HuH-7 (cell line): ENCODE measurements at regions not wholly inside any gene's neighbourhood (a gene's known extent, or its start where the extent isn't known, plus 50 kb on each side); places are given as distances from the start of the nearest gene placed in this dataset.
"Not testable (repeated sequence)": the region's sequence is repeated elsewhere in the genome, so short reads cannot be mapped to it uniquely, and the experiment has no call there.

Source experiments
- DNase-seq: peaks from one replicate; pipeline ENCODE4 v3.0.0; 2011; ENCODE audit warnings: low spot score

DNA sequence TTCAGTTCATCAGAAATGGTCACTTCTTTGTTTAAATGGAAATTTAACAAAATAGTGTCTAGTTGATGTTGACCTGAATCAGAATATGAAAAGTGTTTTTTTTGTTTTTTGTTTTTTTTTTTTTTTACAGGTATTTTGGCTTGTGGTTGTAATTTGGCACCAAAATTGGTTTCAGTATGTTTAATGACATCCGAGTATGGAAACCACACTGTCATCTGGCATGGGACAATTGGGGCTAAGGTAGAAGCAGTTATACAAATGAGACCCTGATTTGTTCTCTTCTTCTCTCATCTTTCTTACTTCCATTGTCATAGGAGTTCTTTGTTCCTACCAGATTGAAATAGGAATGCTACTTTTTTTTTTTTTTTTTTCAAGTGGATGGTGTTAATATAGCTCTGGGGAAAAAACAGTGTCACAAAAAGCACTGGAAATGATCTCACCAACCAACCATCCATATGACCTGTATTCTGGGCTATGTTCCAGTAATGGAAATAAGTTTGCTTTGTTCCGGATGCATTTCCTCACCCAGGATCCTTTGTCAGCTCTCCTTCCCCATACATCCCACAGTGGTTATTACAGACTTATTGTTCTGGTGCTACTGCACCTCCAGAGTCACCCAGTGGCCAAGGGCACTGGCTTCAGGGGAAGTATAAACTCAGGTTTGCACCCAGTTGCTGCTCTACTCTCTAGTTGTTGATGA is 95.8 kb downstream of the ATXN3L start:
- no peak for DNase-seq

DNA sequence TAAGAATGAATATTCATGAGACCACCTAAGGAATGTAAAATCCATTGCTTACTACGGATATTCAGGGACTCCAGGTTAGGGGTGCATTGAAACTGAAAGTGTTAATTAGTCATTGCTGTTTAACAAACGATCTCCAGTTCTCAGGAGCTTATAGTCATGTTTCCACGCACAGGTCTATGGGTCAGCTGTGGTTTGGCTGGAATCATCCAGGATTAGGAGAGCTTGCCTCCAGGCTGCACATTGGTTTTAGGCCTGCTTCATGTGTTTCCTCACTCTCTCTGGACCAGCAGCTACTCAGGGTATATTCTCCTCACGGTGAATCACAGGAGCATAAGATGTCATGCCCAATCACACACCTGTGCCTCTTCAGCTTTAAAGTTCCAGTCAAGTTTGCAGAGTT is 98.9 kb downstream of the ATXN3L start:
- no peak for DNase-seq

DNA sequence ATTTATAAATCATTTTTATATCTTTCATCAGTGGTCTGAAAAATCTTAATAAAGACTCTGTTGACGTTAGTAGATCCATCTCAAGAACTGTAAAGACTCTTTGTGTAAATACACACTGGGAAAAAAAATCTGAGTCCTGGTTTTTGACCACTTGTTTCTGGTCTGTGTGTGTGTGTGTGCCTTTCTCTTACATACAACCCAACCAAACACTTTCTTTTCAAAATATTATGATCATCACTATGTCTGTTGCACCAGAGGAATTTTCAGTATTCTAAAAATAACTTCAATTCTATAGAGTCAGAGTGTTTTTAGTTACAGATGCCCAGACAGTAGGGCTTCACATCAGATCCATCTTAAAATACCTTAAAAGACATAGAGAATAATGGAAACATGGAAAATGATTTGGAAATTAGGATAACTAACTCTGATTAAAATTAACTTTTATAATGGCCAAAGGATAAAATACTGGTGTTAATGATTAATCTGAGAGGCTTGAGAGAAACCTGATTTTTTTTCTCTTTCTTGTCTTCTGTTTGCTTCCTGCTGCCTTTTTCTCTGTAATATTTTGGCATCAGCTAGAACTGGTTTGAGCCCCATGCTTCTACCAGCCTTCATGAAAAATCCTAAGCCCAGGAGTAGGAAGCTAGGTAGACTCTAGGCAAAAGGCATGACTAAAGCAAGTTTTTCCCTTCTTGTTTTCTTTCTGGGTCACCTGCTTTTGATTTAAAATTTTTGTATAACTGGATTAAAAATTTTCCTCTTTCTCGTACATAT is 99.7 kb downstream of the ATXN3L start:
- DNase-seq: no peak

DNA sequence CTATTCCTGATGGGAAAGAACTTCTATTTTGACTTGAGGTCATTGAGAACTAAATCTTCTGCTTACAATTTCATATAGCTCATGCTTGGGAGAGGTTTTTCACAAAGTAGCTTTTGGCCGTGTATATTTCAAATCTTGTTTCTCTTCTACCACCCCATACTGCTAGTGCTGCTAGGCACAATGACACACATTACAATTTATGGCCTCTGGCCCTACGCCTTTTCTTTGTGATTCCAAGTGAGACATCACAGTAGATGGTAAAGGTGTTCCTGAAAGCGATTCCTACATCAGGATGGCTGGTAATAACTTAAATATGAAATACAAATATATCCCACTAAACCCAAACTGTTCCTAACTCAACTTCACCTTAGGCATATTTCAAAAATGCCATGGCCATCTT is 101.1 kb downstream of the ATXN3L start:
- DNase-seq: no peak

DNA sequence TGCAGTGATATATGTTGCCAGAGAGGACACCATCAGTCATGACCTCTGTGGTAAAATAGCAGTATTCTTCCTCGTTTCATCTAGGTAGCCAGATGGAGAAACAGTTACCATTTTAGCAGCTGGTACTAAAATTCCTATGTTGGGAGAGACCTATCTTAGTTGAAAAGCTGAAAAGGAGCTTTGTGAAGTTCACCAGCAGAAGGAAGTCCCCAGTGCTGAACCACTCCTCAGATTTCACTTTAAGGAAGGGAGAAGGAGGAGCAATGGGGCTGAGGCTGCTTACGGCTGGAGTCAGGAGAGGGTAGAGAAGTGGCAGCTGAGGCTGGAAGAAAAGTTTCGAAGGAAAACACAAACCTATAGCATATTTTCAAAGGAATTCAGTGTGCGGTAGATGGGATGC is 103.7 kb downstream of the ATXN3L start:
- DNase-seq: no peak

DNA sequence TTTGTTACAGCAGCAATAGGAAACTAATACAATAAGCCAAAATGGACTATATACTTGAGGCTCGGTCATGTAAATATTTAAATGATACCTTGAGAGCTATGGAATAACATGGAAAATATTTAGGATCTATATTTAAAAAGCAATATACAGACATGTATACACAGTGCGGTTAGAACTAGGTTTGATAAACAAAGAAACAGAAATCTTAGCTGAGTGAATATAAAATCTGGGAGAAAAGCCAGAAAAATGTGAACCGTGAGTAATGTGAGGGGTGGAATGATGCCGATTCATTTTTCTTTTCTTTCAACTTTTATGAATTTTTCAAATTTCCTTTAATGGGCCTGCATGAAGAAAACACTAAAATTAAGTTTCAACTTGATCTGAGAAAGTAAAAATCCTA is 104.1 kb downstream of the ATXN3L start:
- no peak for DNase-seq

DNA sequence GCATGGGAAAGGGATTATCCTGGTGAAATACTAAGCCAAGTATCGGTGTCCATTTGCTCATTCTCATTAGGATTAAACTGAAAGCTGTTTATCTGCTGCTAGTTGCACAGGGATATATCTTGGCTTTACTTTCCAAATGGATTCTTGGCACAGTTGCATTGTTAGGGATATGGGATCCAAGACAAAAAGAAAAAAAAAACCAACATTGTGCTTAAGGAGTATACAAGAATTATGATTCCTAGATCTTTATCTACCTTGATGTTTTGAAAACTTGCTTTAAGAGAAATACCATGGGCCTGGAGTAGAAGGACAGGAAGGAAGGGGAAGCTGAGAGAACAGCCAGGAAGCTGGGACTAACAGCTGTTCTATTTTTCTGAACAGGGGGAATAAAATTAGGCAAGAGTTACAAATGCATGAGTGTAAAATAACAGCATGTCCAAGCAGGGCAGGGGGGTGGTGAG is 107.6 kb downstream of the ATXN3L start:
- no peak for DNase-seq

DNA sequence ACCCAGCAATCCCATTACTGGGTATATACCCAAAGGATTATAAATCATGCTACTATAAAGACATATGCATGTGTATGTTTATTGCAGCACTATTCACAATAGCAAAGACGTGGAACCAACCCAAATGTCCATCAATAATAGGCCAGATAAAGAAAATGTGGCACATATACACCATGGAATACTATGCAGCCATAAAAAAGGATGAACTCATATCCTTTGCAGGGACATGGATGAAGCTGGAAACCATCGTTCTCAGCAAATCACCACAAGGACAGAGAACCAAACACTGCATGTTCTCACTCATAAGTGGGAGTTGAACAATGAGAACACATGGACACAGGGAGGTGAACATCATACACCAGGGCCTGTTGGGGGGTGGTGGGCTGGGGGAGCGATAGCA is 109.7 kb downstream of the ATXN3L start:
- DNase-seq: not testable (repeated sequence)

DNA sequence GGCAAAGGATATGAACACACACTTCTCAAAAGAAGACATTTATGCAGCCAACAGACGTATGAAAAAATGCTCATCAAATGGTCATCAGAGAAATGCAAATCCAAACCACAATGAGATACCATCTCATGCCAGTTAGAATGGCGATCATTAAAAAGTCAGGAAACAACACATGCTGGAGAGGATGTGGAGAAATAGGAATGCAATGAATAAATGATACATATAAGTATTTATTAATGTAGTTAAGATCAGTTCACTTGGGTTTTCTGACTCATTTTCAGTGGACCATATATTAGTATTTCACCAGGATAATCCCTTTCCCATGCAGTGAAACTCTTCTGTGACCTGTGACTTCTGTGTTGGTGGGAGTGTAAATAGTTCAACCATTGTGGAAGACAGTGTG is 110.1 kb downstream of the ATXN3L start:
- not testable (repeated sequence) for DNase-seq

DNA sequence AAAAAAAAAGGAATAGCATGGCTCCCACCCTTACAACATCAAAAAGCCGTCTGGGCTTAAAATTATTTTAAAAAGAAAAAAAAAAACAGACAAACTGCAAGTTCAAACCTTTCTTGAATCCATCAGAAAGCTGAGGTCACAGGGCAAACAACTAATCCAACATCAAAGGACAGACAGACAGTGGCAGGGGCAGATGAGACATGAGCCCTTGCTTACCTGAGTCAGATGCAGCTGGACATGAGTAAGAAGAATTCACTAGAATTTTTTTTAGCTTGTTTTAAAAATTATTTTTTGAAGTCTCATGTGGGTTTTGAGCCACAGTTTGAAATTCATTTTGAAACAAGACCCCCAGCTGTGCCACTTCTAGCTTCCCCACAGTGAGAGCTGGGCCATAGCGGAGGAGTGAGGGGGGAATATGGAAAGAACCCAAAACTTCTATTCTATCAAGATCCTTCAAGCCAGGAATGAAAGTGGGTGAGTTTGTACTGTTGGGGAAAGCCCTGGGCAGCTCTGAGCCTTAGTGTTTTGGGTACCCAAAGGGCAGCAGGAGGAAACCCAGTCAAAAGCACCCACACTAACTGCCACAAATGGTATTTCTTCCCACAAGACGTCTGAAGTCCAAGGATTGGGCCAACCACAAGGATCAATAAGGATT is 111.4 kb downstream of the ATXN3L start:
- no peak for DNase-seq

DNA sequence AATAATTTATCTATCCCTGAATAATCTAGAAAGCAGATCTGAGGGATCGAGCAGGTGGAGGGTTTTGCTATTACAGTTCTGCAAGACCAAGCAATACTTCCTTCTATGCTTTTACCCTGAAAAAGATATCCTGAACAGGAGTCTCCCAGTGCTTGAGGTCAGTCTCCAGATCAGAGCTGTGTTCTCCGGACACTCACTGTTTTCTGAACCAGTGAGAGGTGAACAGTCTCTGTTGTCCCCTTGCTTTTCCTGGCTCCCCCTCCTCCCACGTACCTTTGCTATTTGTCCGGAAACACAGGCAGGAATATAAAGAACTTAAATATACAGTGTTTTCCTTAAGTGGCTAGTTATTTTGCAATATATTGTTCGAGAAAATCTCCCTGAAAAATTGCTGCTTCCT is 116.6 kb downstream of the ATXN3L start:
- no peak for DNase-seq

DNA sequence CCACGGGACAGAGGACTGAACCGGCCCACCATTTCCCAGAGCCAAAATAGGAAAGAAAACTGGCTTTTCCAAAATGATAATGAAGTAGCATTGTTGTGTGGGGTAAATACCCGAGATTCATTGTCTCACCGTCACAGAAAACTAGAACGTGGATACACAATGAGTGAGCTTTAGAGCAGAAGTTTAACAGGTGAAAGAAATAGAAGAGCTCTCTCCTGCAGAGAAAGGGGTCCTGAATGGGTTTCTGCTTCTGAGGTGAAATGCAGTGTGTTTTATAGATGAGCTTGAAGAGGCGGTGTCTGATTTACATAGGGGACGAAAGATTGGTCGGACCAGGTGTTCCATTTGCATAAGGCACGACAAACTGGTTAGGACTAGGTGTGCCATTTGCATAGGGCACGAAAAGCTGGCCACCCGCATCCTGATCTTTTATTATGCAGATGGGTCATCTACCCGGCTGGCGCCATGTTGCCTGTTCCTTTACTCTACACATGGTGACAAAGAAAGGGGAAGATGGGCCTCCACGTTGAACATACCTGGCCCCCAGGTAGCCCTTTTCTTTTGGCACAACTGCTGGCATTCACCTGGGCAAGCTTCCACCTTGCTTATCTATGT is 118.1 kb downstream of the ATXN3L start:
- DNase-seq: no peak

DNA sequence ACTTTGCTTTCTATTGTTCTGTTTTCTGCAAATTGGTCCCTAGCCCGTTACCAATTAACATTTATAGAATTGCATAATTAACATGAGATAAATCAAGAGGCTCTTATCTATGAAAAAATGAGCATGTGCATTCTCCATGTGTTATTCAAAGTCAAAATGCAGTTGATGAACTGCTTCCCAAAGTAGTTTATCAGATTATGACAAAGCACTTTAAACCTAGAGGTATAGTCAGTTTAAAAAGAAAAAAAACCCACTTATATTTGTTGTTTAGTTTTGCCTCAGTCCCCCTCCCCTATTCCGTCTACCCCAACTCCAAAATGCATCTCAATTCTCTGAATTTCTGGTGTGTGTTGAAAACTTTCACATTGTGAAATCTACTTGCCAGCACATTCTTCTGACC is 119.5 kb downstream of the ATXN3L start:
- DNase-seq: no peak

DNA sequence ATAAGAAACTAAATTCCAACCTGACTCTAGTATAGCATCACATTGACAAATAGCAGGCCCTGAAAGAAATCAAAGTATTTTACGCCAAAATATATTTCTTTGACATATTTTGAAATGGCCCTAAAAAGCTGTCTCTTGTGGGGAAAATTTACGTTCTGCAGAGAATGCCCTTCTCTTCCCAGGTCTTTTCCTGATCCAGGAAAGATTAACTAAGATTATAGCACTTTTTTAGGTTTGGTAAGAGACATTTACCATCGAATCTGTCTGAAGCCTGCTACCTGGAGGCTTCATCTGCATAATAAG is 121.1 kb downstream of the ATXN3L start:
- DNase-seq: no peak

DNA sequence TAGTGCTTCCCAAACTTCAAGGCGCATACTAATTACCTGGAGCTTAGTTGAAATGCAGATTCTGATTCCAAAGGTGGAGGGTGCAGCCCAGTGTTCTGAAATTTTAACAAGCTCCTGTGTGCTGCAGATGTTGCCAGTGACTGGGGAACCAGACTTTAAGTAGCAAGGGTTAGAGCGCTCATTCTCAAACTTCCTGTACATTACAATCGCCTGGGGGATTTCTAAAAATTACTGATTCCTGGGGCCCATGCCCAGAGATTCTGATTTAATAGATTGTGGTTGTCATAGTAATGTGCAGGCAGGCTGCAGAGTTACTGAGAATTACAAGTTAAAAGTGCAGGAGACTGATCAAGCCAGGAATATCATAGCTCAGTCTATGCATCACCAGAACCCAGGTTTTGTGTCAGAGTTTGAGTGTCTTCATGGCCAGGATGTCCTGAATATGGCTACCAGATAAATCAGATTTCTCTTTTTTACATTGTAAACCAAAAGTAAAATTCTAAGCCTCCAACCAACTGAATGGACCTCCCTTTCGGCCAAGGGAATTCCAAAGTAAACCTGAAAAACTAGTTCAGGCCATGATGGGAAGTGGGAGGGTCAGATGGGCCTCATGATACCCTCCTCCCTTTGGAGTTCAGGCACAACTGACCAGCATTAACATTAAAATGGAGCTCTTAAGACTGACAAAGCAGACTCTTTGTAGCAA is 121.6 kb downstream of the ATXN3L start:
- DNase-seq: no peak

DNA sequence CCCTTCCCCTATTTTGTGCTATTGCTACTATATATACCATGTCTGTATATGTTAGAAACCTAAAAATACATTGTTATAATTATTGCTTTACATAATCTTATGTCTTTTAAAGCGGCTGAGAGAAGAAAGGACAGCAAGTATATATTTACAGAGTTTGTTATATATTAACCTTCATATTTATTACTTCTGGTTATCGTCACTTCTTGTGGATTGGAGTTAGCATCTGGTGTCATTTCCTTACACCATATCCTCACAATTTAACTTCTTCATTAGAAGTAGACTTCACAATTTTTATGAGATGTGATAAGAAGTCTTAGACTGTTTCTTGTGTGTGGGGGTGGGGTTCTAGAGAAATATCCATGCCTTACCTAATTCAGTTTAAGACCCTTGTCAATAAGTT is 123.1 kb downstream of the ATXN3L start:
- DNase-seq: no peak

DNA sequence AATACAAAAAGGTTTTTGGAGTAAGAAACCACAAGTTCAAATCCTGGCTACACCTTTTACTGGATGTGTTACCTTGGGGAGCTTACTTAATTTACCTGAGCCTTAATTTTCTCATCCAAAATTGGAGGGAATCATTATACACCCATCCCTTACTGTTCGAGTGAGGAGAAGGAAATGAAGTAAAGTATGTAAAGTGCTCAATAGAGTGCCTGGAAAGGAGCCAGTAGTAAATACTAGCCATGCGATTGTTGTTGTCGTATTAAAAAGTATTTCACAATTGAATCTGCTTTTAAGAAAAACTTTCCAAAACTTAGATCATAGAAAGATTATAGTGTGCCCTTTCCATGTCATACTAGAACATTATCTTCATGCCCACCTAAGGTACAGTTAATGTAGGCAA is 124.5 kb downstream of the ATXN3L start:
- DNase-seq: no peak

DNA sequence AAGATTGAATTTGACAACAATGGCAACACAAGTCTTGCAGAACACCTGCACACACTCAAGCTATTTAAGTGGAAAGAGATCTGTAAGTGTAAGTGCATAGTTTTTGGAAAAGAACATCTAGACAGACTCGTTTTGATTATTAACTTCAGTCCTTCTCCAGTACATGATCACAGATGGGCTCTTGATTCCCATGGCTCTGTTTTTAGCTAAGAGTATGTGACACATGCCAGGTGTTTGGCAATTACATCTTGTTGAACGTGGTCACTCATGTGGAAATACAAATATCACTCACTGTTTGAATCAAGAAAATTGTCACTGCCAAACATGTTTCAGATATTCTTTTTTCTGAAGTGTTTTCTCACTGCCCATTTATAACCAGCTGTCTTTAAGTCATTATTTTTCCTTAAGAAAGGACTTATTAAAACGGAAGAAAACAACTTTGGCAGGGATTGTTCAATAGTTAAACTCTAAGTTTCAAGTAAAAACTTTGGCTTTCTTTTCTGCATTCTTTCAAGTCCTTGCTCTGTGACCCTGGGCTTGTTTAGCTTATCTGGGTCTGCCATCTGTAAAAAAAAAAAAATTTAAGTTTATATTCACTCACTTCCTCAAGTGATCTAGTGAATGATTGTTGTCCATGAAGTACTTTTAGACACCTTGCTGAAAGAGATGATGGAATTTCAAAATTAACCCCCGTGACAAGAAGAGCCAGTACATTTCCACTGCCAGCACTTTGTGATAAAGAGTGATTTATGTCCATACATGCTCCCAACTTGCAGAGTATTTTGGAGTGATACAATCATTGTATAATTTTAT is 125.4 kb downstream of the ATXN3L start:
- no peak for DNase-seq

DNA sequence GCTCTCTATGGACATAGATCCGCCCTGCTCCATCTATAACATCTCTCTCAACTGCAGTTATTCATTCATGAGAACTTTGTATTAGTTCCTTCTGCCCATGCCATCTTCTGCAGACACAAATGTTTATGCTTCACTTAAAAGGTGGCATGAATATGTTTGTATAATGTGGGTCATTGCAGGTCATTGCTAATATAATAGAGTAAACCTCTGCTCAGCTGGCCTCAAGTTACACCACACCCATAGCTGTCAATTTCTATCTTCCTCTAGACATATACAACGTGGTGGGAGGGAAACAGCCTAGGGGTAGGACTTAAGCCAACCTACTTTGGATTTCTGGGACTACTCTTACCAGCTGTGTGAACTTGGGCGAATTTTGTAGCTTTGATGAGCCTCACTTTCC is 129.8 kb downstream of the ATXN3L start:
- DNase-seq: no peak

DNA sequence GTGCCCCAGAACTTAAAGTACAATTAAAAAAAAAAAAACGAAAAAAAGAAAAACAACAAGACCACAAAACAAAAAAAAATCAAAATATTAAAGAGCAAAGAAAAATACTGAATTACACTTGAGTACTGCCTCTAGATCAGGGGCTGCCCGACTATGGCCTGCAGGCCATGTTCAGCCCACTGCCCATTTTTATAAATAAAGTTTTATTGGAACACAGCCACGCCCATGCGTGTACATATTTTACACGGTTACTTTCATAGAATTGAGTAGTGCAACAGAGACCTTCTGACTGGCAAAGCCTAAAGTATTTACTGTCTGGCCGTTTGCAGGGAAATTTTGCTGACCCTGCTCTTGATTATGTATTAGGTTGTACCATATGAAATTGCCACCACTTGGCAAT is 130.5 kb downstream of the ATXN3L start:
- DNase-seq: no peak

DNA sequence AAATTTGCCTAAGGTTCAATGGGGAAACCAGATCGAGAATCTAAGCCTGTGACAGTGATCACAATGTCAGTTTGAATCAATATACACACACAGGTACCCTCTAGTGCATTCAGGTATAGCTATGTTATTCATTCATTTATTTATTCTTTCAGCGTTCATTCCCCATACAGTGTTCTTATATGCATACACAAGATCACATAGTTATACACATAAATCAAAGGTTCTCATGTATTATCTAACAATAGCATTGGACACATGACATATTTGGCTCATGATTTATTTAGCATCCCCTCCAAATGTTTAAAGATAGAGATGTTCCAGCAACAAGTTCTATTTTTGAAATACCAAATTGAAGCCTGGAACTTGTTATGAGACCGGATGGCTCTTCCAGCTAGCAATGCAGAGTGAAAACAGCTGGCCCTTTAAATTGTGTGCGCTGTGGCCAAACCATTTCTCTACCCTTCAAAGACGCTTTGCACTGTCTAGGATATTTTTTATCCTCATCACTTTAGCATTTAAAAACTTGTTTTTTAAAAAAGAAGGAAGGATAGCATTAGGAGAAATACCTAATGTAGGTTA is 131.0 kb downstream of the ATXN3L start:
- DNase-seq: no peak
